CMK (cell line): ENCODE measurements at regions not wholly inside any gene's neighbourhood (a gene's known extent, or its start where the extent isn't known, plus 50 kb on each side); places are given as distances from the start of the nearest gene placed in this dataset.

Experiments
- DNase-seq: peaks from one replicate; pipeline ENCODE4 v3.0.0-alpha.2; 2010; ENCODE audit warnings: low read depth

DNA sequence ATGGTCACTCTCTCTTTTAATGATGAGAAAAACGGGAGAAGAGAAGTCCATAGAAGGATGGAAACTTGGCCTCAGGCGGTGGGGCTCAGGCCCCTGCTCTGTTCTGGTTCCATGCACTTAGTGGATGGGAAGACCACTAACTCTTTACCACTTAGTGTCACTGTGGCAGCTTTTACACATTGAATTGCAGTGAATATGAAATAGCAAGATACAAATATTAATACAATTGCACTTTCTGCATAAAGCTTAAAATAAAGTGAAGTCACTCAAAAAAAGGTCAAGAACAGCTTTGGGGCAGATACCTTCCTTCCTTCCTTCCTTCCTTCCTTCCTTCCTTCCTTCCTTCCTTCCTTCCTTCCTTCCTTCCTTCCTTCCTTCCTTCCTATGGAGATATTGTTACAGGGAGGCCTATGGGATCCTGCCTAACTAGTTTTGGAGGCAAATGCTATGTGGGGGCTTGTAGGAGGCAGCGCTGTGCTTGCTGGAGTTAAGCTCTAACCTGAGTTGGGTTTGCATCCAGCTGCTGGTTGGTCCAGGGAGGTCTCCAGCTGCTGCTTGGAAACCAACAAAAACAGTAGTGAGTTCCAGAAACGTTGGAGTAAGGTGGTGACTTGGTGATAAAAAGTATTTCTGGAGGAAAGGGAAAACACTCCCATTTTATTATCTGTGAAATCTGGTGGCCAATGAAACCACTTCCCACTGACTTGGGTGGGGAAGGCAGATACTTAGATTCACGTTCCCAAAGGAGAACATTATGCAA lies 62.3 kb upstream of the NKX2-2 start:
- DNase-seq = no peak

DNA sequence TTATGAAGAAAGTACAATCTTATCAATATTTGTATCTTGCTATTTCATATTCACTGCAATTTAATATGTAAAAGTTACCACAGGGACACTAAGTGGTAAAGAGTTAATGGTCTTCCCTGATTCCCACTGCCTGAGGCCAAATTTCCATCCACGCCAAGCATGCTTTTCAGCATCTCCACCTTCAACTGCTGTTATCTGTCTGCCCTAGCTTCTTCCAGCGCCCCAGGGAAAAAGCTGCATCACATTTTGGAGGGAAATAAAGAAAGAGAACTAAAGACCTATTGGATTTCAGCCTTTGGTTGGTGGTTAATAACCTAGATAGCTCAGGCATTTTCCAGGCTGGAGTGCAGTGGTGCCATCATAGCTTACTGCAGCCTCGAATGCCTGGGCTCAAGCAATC lies 61.3 kb upstream of the NKX2-2 start:
- DNase-seq = no peak

DNA sequence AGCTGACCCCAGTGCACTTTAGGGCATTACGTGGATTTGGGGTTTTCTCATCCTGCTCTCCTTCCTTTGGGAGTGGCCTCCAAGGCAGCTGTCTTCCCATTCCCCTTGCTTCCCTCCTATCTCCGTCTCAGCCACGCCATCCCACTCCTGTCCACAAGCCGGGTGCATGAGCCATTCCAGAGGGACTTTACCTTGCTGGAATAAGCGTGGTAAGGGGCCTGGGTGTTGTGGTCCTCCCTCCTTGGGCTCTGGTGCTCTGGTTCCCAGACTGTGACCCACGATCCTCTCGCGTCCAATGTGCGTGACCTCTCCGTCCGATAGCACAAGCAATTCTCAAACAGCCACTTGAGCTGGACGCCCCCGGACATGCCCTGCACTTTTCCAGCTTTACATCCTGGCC lies 60.6 kb upstream of the NKX2-2 start:
- no peak for DNase-seq

DNA sequence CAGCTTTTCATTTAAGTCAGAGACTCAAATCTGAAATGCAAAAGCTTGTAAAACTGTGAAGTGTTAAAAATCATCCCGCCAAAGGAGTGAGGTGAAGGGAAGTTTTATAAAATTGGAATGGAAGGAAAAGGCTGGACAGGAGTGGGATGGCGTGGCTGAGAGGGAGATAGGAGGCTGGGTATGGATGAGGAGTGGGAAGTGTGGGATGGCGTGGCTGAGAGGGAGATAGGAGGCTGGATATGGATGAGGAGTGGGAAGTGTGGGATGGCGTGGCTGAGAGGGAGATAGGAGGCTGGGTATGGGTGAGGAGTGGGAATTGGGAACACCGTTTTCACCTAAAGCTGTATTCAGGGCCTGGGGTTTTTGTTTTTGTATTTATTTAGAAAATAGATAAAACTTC lies 59.4 kb upstream of the NKX2-2 start:
- no peak for DNase-seq

DNA sequence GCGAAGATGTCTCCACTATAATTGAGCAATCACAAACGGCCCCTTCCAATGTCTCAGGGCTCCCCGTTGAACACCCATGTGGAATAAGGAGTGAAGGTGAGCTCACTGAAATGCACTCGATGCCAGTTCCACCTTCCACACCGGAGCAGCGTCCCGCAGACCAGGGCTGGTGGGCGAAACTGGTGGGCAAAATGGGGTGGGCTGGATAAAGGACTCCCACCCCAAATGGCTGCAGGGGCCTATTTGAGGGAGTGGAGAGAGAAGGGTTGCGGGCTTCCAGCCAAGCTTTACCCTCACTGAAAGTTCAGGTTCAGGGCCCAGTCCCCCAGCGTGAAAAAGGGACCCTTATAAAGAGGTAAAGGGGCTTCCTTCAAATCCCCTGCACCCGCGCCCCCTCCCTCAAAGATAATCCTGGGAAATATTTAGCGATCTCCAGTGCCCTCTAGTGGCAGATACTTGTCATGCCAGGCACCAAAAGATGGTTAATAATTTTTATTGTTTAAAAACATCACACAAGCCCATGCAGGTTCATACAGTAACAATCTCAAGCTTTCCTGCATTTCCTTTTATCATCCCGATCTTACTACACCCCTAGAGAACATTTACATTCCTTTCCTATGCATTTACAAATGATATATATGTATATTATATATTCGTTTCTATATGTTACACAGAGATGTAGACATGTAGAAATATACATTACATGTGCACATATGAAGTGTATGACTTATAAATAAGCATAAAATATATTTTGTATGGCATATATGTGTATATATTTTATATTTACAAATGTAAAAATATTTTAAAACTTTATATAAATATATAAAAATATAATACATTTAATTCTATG lies 58.2 kb upstream of the NKX2-2 start:
- DNase-seq = no peak

DNA sequence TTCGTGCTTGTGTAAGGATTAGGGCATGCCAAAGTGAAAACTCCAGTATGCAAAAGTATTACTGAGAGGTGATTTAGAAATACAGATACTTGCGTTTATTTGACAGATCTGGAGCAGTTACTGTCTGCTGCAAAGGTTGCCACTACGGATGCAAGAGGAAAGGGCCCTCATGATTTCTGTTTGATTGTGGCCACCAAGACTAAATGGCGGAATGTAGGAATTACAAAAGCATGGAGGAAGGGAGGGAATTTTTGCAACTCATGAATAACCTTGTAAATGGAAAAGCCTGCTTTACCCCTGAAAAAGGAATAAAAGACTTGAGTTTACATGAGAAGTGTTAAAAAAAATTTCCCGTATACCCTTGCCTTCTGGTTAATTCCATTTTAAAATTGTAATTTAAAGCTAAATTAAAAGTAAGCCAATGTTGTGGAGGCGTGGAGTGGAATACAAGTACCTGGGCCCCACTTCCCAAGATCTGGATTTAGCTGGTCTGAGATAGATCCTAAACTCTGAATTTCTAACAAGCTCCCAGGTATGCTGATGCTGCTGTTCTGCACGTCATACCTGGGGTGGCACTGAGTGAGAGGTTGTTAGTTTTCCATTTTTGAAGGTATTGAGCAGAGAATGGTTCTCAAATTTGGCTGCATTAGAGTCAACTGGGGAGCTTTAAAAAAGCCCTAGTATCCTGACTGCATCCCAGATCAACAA lies 56.6 kb upstream of the NKX2-2 start:
- no peak for DNase-seq

DNA sequence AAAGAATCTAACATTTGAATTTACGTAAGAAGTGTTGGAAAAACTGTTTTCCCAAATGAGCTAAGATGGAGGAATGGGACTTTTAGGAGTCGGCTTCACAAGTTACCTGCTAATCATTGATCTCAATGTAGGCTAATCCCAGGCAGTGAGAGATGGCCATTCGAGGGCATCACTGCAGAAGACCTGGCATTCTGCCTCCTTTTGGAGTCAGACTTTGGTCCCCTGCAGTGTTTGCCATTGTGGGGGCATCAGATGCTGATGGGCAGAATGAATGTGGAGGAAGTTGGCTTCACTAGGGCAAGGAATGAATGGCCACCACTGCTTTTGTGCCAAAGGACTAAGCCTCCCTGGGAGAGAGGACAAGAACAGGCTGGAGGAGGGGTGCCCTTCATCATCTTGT lies 55.7 kb upstream of the NKX2-2 start:
- DNase-seq = no peak

DNA sequence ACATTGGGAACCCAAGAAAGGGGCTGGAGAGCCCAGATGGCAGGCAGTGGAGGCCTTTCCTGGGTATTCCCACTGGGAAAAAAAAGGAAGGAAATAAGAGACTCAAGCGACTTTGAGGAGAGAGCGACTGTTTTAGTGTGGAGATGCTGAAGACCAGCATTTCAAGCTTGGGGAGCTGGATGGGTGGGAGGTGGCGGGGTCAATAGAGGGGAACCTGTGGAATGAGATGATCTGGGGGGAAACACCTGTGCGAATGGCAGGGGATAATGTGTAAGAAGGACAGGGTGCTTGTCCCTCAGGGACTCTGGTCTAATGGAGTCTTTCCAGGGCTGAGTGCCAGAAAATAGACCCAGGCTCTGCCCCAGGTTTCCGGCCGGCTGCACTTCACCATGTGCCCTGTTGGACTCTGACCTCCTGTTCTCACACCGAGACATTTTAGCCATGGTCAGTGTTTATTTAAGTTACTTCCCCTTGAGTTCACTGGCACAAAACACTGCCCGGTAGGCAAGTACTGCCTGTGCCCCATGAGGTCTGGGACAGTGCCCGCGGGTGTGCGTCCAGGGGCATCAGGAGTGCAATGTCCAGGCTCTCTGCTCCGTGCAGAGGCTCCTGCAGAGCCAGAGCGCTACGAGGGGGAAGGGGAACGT lies 50.4 kb upstream of the NKX2-2 start:
- no peak for DNase-seq
